SK-N-SH treated with all-trans-retinoic acid at 6 μM for 48 hours (cell line): ENCODE measurements at regions not wholly inside any gene's neighbourhood (a gene's known extent, or its start where the extent isn't known, plus 50 kb on each side); places are given as distances from the start of the nearest gene placed in this dataset.

ENCODE experiments used
- ATAC-seq: fragments of 200-7000 bp; cut with Tn5 transposase; 3 replicates; pipeline ENCODE4 v1.9.1; 2020; ENCODE audit warnings: mild to moderate bottlenecking, moderate library complexity
- BACH2 ChIP-seq: fragments of 250-450 bp; sonication (Bioruptor Pico); IDR thresholded peaks from 2 replicates; pipeline ENCODE4 v1.9.0; 2021; ENCODE audit warnings: mild to moderate bottlenecking, borderline replicate concordance
- CREB5 ChIP-seq: fragments of 250-450 bp; sonication (Bioruptor Pico); IDR thresholded peaks from 2 replicates; pipeline ENCODE4 v1.5.1; 2020; ENCODE audit warnings: low read depth, mild to moderate bottlenecking, moderate library complexity
- CSDC2 ChIP-seq: fragments of 250-450 bp; sonication (Bioruptor Pico); IDR thresholded peaks from 2 replicates; pipeline ENCODE4 v1.5.0; 2020; ENCODE audit warnings: mild to moderate bottlenecking, moderate library complexity
- CSRNP3 ChIP-seq: fragments of 250-450 bp; sonication (Bioruptor Pico); IDR thresholded peaks from 2 replicates; pipeline ENCODE4 v1.5.1; 2021; ENCODE audit warnings: mild to moderate bottlenecking, moderate library complexity
- ESRRG ChIP-seq: fragments of 250-450 bp; sonication (Bioruptor Pico); IDR thresholded peaks from 2 replicates; pipeline ENCODE4 v1.6.1; 2021; ENCODE audit warnings: mild to moderate bottlenecking
- GLIS3 ChIP-seq: fragments of 250-450 bp; sonication (Bioruptor Pico); IDR thresholded peaks from 2 replicates; pipeline ENCODE4 v1.5.0; 2020; ENCODE audit warnings: mild to moderate bottlenecking, moderate library complexity
- PATZ1 ChIP-seq: fragments of 250-450 bp; sonication (Bioruptor Pico); IDR thresholded peaks from 2 replicates; pipeline ENCODE4 v1.8.0; 2020; ENCODE audit warnings: mild to moderate bottlenecking, moderate library complexity, borderline replicate concordance
- POU6F1 ChIP-seq: fragments of 250-450 bp; sonication (Bioruptor Pico); IDR thresholded peaks from 2 replicates; pipeline ENCODE4 v1.8.0; 2021; ENCODE audit warnings: low read depth, mild to moderate bottlenecking, moderate library complexity, borderline replicate concordance
- PPARA ChIP-seq: fragments of 250-450 bp; sonication (Bioruptor Pico); IDR thresholded peaks from 2 replicates; pipeline ENCODE4 v1.5.0; 2020; ENCODE audit warnings: mild to moderate bottlenecking, borderline replicate concordance
- RARB ChIP-seq: fragments of 250-450 bp; sonication (Bioruptor Pico); IDR thresholded peaks from 2 replicates; pipeline ENCODE4 v1.8.0; 2021; ENCODE audit warnings: mild to moderate bottlenecking, moderate library complexity
- SNAI2 ChIP-seq: fragments of 250-450 bp; sonication (Bioruptor Pico); IDR thresholded peaks from 2 replicates; pipeline ENCODE4 v1.5.0; 2020; ENCODE audit warnings: mild to moderate bottlenecking, moderate library complexity
- TCF4 ChIP-seq: fragments of 250-450 bp; sonication (Bioruptor Pico); IDR thresholded peaks from 2 replicates; pipeline ENCODE4 v1.8.0; 2021; ENCODE audit warnings: mild to moderate bottlenecking, moderate library complexity, borderline replicate concordance
- TSHZ2 ChIP-seq: fragments of 250-450 bp; sonication (Bioruptor Pico); IDR thresholded peaks from 2 replicates; pipeline ENCODE4 v1.5.0; 2020; ENCODE audit warnings: mild to moderate bottlenecking, moderate library complexity
- ZC3H10 ChIP-seq: fragments of 250-450 bp; sonication (Bioruptor Pico); IDR thresholded peaks from 2 replicates; pipeline ENCODE4 v1.5.1; 2021; ENCODE audit warnings: mild to moderate bottlenecking, moderate library complexity
- ZFP3 ChIP-seq: fragments of 250-450 bp; sonication (Bioruptor Pico); IDR thresholded peaks from 2 replicates; pipeline ENCODE4 v1.5.0; 2020; ENCODE audit warnings: mild to moderate bottlenecking, moderate library complexity
- ZNF565 ChIP-seq: fragments of 450-650 bp; formaldehyde crosslinking; conservative IDR thresholded peaks from 2 replicates; pipeline ENCODE4 v1.5.0; 2020; ENCODE audit warnings: low read depth, mild to moderate bottlenecking, moderate library complexity

GRCh38 chr15:85296615-85297402 lies 83.6 kb upstream of the AKAP13 start:
- ATAC-seq: peak; percentile 99
- TF ChIP-seq ZC3H10 (CRISPR knock-in tag): no peak
- TF ChIP-seq CSRNP3 (CRISPR knock-in tag): no peak
- TF ChIP-seq PATZ1 (CRISPR knock-in tag): no peak
- no peak for TF ChIP-seq ZNF565 (CRISPR knock-in tag)
- no peak for TF ChIP-seq GLIS3 (CRISPR knock-in tag)
- no peak for TF ChIP-seq PPARA
- no peak for TF ChIP-seq CSDC2 (CRISPR knock-in tag)
- TF ChIP-seq BACH2 (CRISPR knock-in tag): no peak
- TF ChIP-seq TSHZ2: no peak
- TF ChIP-seq ZFP3 (CRISPR knock-in tag): no peak
- TF ChIP-seq CREB5 (CRISPR knock-in tag): no peak

GRCh38 chr15:85297537-85297936 lies 82.9 kb upstream of the AKAP13 start:
- no peak for ATAC-seq
- TF ChIP-seq RARB (CRISPR knock-in tag): no peak
- TF ChIP-seq CSRNP3 (CRISPR knock-in tag): no peak
- TF ChIP-seq SNAI2 (CRISPR knock-in tag): no peak
- TF ChIP-seq POU6F1: no peak
- no peak for TF ChIP-seq ESRRG
- TF ChIP-seq PPARA: no peak
- TF ChIP-seq PATZ1 (CRISPR knock-in tag): no peak
- no peak for TF ChIP-seq BACH2 (CRISPR knock-in tag)
- TF ChIP-seq CSDC2 (CRISPR knock-in tag): no peak
- TF ChIP-seq TCF4 (CRISPR knock-in tag): no peak
